Activated CD4-positive, alpha-beta T cell treated with anti-CD3 and anti-CD28 coated beads, Interleukin-2, Interleukin-6, amounts not matched to agents 100 ng/mL and 50 ng/mL, durations not matched to agents 16 hours and 8 hours (primary cell): ENCODE measurements at regions not wholly inside any gene's neighbourhood (a gene's known extent, or its start where the extent isn't known, plus 50 kb on each side); places are given as distances from the start of the nearest gene placed in this dataset.
"Not testable (repeated sequence)": the region's sequence is repeated elsewhere in the genome, so short reads cannot be mapped to it uniquely, and the experiment has no call there.

Experiments
- DNase-seq: peaks from one replicate; pipeline ENCODE4 v3.0.0-alpha.2; 2020

GRCh38 chr2:89756616-89757015, 1065.1 kb downstream of the RPIA start:
- DNase-seq = not testable (repeated sequence)

GRCh38 chr2:89758332-89759026, 1067.0 kb downstream of the RPIA start:
- not testable (repeated sequence) for DNase-seq

- not testable (repeated sequence) for DNase-seq
Measured at GRCh38 chr2:89760762-89761161, 1069.3 kb downstream of the RPIA start.

GRCh38 chr2:89761171-89761570, 1069.7 kb downstream of the RPIA start:
- DNase-seq = not testable (repeated sequence)

- DNase-seq = not testable (repeated sequence)
Measured at GRCh38 chr2:89761863-89762262, 1070.4 kb downstream of the RPIA start.

- DNase-seq = not testable (repeated sequence)
Measured at GRCh38 chr2:89762461-89763253, 1071.2 kb downstream of the RPIA start.

- DNase-seq = no peak
Measured at GRCh38 chr2:89763254-89763580, 1071.7 kb downstream of the RPIA start.

- no peak for DNase-seq
Measured at GRCh38 chr2:89763581-89764485, 1072.4 kb downstream of the RPIA start.

- DNase-seq = not testable (repeated sequence)
Measured at GRCh38 chr2:89764571-89765360, 1073.3 kb downstream of the RPIA start.

GRCh38 chr2:89765361-89765718, 1073.9 kb downstream of the RPIA start:
- not testable (repeated sequence) for DNase-seq

- DNase-seq = not testable (repeated sequence)
Measured at GRCh38 chr2:89766141-89766990, 1074.9 kb downstream of the RPIA start.

- not testable (repeated sequence) for DNase-seq
Measured at GRCh38 chr2:89767058-89767457, 1075.6 kb downstream of the RPIA start.

- no peak for DNase-seq
Measured at GRCh38 chr2:89767572-89768435, 1076.3 kb downstream of the RPIA start.

GRCh38 chr2:89775885-89776284, 1084.4 kb downstream of the RPIA start:
- DNase-seq = no peak

GRCh38 chr2:89780318-89780717, 1088.8 kb downstream of the RPIA start:
- DNase-seq = no peak

GRCh38 chr2:89781962-89782361, 1090.5 kb downstream of the RPIA start:
- DNase-seq = no peak

- no peak for DNase-seq
Measured at GRCh38 chr2:89784960-89785359, 1093.5 kb downstream of the RPIA start.

GRCh38 chr2:89785528-89785927, 1094.1 kb downstream of the RPIA start:
- not testable (repeated sequence) for DNase-seq

- not testable (repeated sequence) for DNase-seq
Measured at GRCh38 chr2:89786642-89787041, 1095.2 kb downstream of the RPIA start.

GRCh38 chr2:89795530-89795929, 1104.1 kb downstream of the RPIA start:
- not testable (repeated sequence) for DNase-seq
